SK-N-SH (cell line): ENCODE measurements at regions not wholly inside any gene's neighbourhood (a gene's known extent, or its start where the extent isn't known, plus 50 kb on each side); places are given as distances from the start of the nearest gene placed in this dataset.

ENCODE experiments used
- CHD2 ChIP-seq: fragments of 150-350 bp; IDR thresholded peaks from 2 replicates; pipeline ENCODE4 v1.6.1; 2018; ENCODE audit warnings: low read length; ENCODE audit not compliant: partially characterized antibody
- CTCF ChIP-seq: fragments of 200-600 bp; sonication (generic); IDR thresholded peaks from 2 replicates; pipeline ENCODE4 v1.6.1; 2017; ENCODE audit warnings: antibody characterized with exemption, mild to moderate bottlenecking, moderate library complexity
- ELF1 ChIP-seq: IDR thresholded peaks from 2 replicates; pipeline ENCODE4 v1.4.0; 2012
- JUND ChIP-seq: IDR thresholded peaks from 2 replicates; pipeline ENCODE4 v1.4.0; 2012
- NFIC ChIP-seq: IDR thresholded peaks from 2 replicates; pipeline ENCODE4 v1.4.0; 2012; ENCODE audit warnings: borderline replicate concordance
- PBX3 ChIP-seq: IDR thresholded peaks from 2 replicates; pipeline ENCODE4; 2012
- RAD21 ChIP-seq: IDR thresholded peaks from 2 replicates; pipeline ENCODE4 v1.6.1; 2012; ENCODE audit warnings: mild to moderate bottlenecking, low read length
- TCF12 ChIP-seq: IDR thresholded peaks from 2 replicates; pipeline ENCODE4 v1.4.0; 2012
- TEAD4 ChIP-seq: IDR thresholded peaks from 2 replicates; pipeline ENCODE4 v1.4.0; 2012; ENCODE audit warnings: mild to moderate bottlenecking, borderline replicate concordance; ENCODE audit not compliant: insufficient read depth
- USF2 ChIP-seq: fragments of 150-350 bp; IDR thresholded peaks from 2 replicates; pipeline ENCODE4 v1.6.1; 2017; ENCODE audit warnings: antibody characterized with exemption, low read length, low read depth, borderline replicate concordance
- ZBTB33 ChIP-seq: IDR thresholded peaks from 2 replicates; pipeline ENCODE4 v1.4.0; 2012; ENCODE audit warnings: low read depth, borderline replicate concordance

GRCh38 chr9:111162026-111162425 lies 123.8 kb upstream of the LPAR1 start:
- no peak for TF ChIP-seq CTCF
- TF ChIP-seq USF2: no peak
- TF ChIP-seq ZBTB33: no peak
- no peak for TF ChIP-seq JUND
- TF ChIP-seq TCF12: no peak
- no peak for TF ChIP-seq ELF1
- no peak for TF ChIP-seq NFIC
- no peak for TF ChIP-seq RAD21
- TF ChIP-seq TEAD4: no peak
- no peak for TF ChIP-seq CHD2
- TF ChIP-seq PBX3: no peak
